SIG-M5 treated with dmso at 0.1 percent for 504 hours (cell line): ENCODE measurements at regions not wholly inside any gene's neighbourhood (a gene's known extent, or its start where the extent isn't known, plus 50 kb on each side); places are given as distances from the start of the nearest gene placed in this dataset.
A peak's percentile ranks its signal among the peaks of the same experiment; 100 is the strongest.

Source experiments
- DNase-seq: peaks from one replicate; lab custom pipeline; 2025; ENCODE audit not compliant: unreplicated experiment; lab: John Stamatoyannopoulos, UW

GRCh38 chr2:23200068-23200786 lies 184.8 kb upstream of the KLHL29 start:
- DNase-seq: no peak

DNA sequence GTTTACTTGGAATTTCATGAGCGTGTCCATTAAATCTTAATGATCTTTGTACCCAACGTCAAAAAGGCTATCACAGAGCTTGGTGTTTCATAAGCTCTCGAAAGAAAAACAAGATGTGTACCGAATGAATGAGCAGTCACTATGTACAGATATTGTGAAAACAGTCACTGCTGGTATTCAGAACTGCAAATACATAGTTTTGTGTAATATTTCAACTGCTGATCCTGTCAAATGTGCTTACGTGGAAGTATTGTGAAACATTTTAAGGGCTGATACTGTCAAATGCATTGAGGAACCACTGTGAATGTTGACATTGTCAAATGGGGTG lies 184.2 kb upstream of the KLHL29 start:
- DNase-seq: peak; percentile 27

- no peak for DNase-seq
These were observed 181.6 kb upstream of the KLHL29 start for GRCh38 chr2:23203383-23203782.

DNA sequence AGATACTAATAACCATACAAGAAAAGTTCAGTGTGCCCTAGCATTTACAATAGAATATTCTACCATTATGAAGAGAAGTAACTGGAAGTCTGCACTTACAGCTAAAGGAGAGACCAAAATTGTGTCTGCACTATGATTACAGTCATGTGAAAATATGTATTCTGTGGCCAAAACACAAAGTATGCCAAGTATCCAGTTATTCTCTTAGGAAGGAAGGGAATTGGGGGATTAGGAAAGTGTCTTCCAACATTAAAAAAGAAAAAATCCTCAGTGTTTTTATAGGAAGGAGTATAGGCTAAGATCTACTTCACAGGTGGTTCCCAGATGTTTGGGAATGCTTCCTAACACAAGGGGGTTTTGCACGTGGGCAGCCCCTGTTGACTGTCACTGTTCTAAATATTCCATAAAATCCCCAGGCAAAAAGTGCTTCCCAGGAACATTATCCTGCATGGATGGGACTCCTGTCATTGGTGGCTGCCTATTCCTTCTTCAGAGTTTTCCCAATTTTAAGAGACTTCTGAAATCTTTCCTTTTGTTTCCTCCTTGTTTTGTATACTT lies 180.2 kb upstream of the KLHL29 start:
- no peak for DNase-seq

GRCh38 chr2:23206650-23207049 lies 178.3 kb upstream of the KLHL29 start:
- no peak for DNase-seq

GRCh38 chr2:23207871-23208270 lies 177.1 kb upstream of the KLHL29 start:
- DNase-seq: no peak

DNA sequence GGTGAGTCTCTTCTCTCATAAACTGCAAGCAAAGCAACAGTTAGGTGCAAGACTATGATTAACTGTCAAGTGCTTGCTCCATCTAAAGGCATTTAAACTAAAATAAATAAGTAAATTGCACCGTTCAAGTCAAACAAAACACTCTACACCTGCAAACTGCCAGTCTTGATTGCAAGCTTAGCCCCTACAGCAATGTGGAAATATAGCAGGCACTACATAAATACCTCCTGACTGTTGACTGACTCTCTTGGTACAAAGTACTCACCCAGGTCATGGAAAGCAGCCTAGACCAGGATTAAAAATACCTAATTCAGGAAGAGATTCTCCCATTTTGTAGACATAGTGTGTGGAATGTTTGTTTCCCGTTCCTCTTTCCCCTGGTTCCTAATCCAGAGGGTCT lies 176.6 kb upstream of the KLHL29 start:
- no peak for DNase-seq

- no peak for DNase-seq
These were observed 175.9 kb upstream of the KLHL29 start for GRCh38 chr2:23209059-23209458.

DNA sequence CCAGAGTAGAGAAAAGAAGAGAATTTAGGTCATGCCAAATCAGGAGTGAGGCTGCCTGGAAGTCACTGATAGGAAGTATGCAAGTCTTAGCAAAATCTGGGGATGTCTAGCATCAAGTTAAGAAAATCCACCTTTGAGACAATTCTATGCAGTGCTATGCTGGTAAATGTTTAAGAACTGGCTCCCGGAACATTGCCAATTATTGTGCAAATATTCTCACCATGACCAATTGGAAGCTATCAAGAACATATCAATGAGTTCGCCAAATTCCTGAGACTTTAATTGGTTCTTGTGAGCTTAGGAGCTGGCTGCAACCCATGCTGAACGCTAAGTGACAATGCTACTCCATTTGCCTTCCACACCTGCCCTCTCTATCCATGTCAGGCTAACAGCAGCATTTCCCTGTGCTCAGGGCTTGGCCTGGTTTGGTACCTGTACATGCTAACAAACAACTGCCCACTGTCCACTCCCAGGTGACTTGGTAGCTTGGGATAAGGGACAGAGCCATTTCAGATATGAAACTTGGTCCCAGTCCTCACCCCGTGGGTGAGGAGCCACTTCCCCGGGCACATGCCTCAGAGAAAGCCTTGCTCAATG lies 172.9 kb upstream of the KLHL29 start:
- no peak for DNase-seq

- DNase-seq: no peak
These were observed 171.8 kb upstream of the KLHL29 start for GRCh38 chr2:23213196-23213595.

GRCh38 chr2:23215016-23215415 lies 170.0 kb upstream of the KLHL29 start:
- no peak for DNase-seq

- DNase-seq: no peak
These were observed 165.3 kb upstream of the KLHL29 start for GRCh38 chr2:23219666-23220065.

DNA sequence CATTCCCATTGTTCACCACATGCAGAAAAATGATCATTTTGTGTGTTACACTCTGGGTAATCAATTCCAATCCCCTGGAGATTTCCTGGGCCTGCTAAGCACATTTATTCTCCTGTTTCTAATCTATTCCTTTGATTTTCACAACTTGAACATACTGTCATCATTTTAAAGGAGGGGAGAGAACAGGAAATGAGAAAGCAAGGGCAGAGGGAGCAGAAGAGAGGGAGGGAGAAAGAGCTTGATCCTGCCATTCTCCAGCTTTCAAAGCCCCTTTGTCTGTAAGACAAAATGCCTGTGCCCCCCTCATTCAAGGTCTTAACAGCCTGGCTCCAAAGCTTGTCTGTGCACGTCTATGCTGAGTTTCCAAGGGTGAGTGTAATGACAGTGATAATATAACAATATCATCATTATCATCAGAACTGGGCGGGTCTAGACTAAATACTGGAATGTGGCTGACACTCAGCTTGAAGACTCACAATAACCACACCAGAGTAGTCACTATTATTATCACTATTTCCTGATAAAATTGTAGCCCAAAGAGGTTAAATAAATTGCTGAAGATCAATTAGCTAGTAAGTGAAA lies 164.4 kb upstream of the KLHL29 start:
- DNase-seq: no peak

DNA sequence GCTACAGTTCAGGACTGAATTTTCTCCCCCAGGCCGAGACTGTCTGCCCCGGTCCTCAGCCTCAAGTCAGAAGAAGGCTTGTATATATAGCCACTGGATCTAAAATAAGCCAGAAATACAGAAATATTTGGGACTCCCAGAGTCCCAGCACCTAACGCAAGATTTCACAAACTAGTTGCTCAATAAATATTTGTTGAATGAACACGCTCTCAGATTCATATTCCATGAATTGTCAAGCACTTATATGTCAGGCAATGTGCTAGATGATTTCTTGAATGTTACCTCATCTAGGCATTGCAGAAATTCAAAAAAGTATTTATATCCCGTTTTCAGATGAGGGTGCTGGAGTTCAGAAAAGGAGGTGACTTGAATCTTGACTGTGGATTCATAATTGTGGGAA lies 163.7 kb upstream of the KLHL29 start:
- no peak for DNase-seq

DNA sequence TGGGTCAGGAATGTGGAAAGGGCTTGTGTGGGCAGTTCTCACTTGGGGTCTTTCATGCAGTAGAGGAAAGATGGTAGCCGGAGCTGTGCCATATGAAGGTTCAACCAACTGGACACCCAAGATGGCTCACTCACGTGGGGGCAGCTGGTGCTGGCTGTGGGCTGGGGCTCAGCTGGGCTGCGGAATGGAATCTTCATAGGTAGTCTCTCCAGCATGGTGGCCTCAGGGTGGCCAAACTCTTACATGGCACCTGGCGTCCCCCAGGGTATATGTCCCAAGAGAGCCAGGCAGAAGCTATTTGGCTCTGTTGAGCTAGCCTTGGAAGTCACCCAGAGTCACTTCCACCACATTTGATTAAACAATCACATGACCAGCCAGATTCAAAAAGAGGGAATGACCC lies 163.1 kb upstream of the KLHL29 start:
- DNase-seq: no peak

GRCh38 chr2:23230885-23231284 lies 154.1 kb upstream of the KLHL29 start:
- no peak for DNase-seq

- DNase-seq: no peak
These were observed 153.1 kb upstream of the KLHL29 start for GRCh38 chr2:23231865-23232264.

DNA sequence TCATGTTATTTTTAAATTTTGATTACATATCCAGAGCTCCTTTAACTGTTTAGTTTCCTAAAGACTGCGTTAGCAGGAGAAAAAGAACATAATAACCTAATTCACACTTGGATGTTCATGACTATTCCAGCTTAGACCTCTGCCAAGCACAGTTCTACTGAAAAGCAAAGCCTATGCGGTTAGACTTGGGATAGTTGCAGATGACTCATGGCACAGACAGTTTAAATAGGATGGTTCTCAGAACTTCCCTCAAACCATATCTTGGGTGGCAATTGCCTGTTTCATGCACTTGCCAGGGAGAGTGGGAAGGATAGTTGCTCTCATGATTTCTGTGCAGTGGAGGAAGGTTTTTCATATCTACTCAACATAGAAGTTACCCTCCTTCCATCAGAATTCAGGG lies 149.7 kb upstream of the KLHL29 start:
- no peak for DNase-seq

DNA sequence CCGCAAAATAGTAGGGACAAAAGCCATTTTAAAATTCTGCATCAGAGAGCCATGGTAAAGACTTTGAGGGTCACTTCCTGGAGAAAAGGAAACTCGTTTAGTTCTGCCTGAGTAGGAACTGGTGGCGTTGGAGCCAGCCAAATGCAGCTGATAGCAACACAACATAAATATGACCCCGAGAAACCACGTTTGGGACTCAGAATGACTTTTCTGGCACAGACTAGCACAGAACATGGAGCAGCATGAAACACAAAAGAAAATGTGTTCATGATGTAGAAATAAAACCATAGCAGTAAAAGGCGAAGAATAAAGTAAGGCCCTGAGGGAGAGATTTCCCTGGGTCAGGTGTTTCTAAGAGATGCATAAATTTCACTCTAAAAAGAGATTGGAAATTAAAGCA lies 149.2 kb upstream of the KLHL29 start:
- DNase-seq: no peak

DNA sequence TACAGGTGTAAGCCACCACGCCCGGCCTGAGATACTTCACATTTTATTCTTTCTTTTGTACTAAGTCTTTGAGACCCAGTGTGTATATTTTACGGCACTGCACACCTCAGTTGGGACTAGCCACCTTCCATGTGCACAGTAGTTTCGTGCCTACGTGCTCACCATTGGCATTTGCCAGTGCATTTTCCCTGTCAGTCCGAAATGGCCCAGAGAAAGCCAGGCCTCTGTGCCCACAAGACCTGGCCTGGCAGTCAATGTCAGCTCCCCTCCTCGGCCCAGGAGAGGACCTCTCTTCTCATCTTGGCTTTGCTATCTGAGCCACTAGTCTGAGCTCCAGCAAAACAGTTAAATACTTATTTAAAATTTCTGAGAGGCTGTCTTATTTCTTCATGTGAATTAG lies 147.8 kb upstream of the KLHL29 start:
- DNase-seq: no peak

DNA sequence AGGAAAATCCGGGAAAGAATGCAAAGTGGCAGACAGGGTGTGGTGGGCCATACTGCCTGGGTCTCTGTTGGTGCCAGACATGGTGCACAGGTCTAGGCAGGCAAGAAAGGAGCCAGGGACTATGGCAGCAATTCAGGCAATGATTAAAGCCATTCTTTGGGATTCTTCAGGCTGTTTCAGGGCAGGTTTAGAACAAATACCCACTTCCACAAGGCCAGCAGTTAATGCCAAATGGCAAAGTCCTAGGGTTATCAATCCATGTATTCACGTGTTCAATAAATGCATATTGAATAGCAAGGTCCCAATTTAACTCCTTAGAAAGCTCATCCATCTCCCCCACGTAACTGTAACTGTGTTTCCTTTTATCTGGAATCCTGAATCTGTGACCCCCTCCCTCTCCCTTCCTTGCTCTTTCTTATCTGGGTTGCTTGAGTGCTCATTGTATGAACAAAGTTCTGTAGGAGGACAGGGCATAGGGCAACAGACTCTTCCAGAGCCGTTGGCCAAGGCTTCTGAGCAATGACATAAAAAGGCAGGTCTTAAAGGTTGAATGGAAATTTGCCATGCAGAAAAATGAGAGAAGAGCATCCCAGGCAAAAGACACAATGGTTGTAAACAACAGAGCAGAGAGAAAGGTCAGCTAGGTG lies 146.8 kb upstream of the KLHL29 start:
- no peak for DNase-seq

DNA sequence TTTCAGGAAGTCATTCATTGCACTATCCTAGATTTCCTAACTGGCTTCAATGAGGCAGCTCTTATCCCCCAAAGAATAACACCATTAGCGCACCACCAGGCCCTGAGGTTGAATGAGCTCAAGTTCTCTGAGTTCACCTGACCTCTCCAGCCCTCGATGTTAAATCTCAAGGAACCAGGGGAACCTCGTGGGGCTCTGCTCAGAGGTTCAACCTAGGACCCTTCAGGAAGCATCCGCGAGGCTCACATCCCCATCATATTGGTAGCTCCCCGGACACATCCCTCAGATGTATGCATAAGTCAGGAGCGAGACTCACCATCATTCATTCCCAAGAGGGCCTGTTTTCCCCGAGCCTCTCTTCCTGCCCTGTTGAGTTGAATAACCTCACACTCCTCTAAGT lies 145.6 kb upstream of the KLHL29 start:
- DNase-seq: no peak
